ENCODE measurements at regions not wholly inside any gene's neighbourhood (a gene's known extent, or its start where the extent isn't known, plus 50 kb on each side); places are given as distances from the start of the nearest gene placed in this dataset.
"Not testable (repeated sequence)": the region's sequence is repeated elsewhere in the genome, so short reads cannot be mapped to it uniquely, and the experiment has no call there.

DNA sequence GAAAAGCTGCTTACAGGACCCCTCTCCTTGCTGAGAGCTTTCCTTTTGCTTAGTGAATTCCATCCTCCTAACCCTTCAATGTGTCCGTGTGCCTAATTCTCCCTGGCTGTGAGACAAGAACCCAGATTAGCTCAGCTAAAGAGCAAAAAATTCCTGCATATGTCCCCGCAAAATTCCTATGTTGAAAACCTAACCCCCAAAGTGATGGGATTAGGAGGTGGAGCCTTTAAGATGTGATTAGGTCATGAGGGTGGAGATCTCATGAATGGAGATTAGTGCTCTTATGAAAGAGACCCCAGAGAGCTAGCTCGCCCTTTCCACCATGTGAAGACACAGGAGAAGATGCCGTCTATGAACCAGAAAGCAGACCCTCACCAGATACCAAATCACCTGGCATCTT, 503.0 kb upstream of the DIAPH2 start:
- ChIA-PET POLR2A (no interaction called here), CTCF (no interaction called here)
- Mint-ChIP-seq H3K9me3 (ENCODE audit: insufficient read depth) (no peaks in the 10 kb centered on the region), H3K4me3 (no peak overlapping the region), H3K27me3 (ENCODE audit: low read depth) (no peaks in the 10 kb centered on the region), H3K4me1 (ENCODE audit: low read depth) (no peaks in the 10 kb centered on the region), H3K36me3 (ENCODE audit: low read depth) (no peaks in the 10 kb centered on the region), H3K27ac (no peak overlapping the region)
- no peak for ATAC-seq
- DNase-seq = no peak

DNA sequence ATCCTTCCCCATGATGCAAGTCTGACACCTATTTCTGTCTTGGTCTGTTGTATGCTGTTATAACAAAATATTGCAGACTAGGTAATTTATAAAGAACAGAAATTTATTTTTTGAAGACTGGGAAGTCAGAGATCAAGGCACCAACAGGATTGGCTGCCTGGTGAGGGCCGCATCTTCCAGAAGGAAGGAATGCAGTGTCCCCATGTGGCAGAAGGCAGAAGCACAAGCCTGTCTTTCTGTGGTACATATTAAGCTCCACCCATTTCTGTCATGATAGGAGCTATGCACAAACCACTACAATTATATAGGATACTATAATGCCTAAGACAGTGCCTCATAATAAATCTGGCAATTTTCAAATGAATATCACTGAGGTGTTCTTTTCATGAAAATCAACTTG, 502.3 kb upstream of the DIAPH2 start:
- ATAC-seq = no peak
- H3K9me3 Mint-ChIP-seq (ENCODE audit: insufficient read depth) = no peaks in the 10 kb centered on the region
- H3K4me3 Mint-ChIP-seq = no peak overlapping the region
- ChIA-PET CTCF (no interaction called here), POLR2A (no interaction called here)
- H3K27ac Mint-ChIP-seq = no peak overlapping the region
- no peaks in the 10 kb centered on the region for H3K36me3 Mint-ChIP-seq (ENCODE audit: low read depth)
- no peak for DNase-seq
- no peaks in the 10 kb centered on the region for H3K27me3 Mint-ChIP-seq (ENCODE audit: low read depth)
- no peaks in the 10 kb centered on the region for H3K4me1 Mint-ChIP-seq (ENCODE audit: low read depth)

GRCh38 chrX:96183391-96183790, 501.3 kb upstream of the DIAPH2 start:
- Mint-ChIP-seq H3K27ac (no peak overlapping the region), H3K36me3 (ENCODE audit: low read depth) (no peaks in the 10 kb centered on the region), H3K4me1 (ENCODE audit: low read depth) (no peaks in the 10 kb centered on the region), H3K4me3 (no peak overlapping the region), H3K9me3 (ENCODE audit: insufficient read depth) (no peaks in the 10 kb centered on the region), H3K27me3 (ENCODE audit: low read depth) (no peaks in the 10 kb centered on the region)
- no peak for ATAC-seq
- ChIA-PET POLR2A (no interaction called here), CTCF (no interaction called here)
- DNase-seq = no peak

- Mint-ChIP-seq H3K27me3 (ENCODE audit: low read depth) (no peaks in the 10 kb centered on the region), H3K36me3 (ENCODE audit: low read depth) (no peaks in the 10 kb centered on the region), H3K4me1 (ENCODE audit: low read depth) (no peaks in the 10 kb centered on the region), H3K4me3 (no peak overlapping the region), H3K9me3 (ENCODE audit: insufficient read depth) (no peaks in the 10 kb centered on the region), H3K27ac (no peak overlapping the region)
- ChIA-PET CTCF (no interaction called here), POLR2A (no interaction called here)
- ATAC-seq (no peak), DNase-seq (no peak)
Measured at GRCh38 chrX:96183843-96184242, 500.8 kb upstream of the DIAPH2 start.

DNA sequence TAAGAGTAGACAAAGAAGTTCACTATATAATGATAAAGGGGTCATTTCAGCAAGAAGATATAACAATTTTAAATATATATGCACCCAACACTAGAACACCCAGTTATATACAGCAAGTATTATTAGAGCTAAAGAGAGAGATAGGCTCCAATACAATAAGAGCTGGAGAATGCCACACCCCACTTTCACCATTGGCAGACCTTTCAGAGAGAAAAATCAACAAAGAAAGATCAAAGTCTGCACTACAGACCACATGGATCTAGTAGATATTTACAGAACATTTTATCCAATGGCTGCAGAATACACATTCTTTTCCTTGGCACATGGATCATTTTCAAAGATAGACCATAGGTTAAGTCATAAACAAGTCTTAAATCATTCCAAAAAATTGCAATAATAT, 479.7 kb upstream of the DIAPH2 start:
- Mint-ChIP-seq H3K36me3 (ENCODE audit: low read depth) (no peaks in the 10 kb centered on the region), H3K4me1 (ENCODE audit: low read depth) (no peaks in the 10 kb centered on the region), H3K27ac (no peak overlapping the region), H3K9me3 (ENCODE audit: insufficient read depth) (no peaks in the 10 kb centered on the region), H3K27me3 (ENCODE audit: low read depth) (no peaks in the 10 kb centered on the region), H3K4me3 (no peak overlapping the region)
- POLR2A ChIA-PET = no interaction called here
- no peak for DNase-seq
- CTCF ChIA-PET = no interaction called here
- ATAC-seq = no peak

- ATAC-seq (no peak), DNase-seq (no peak)
- CTCF ChIA-PET = no interaction called here
- no peak overlapping the region for H3K4me3 Mint-ChIP-seq
- H3K9me3 Mint-ChIP-seq (ENCODE audit: insufficient read depth) = no peaks in the 10 kb centered on the region
- POLR2A ChIA-PET = no interaction called here
- H3K27ac Mint-ChIP-seq = no peak overlapping the region
- no peaks in the 10 kb centered on the region for H3K4me1 Mint-ChIP-seq (ENCODE audit: low read depth)
- no peaks in the 10 kb centered on the region for H3K27me3 Mint-ChIP-seq (ENCODE audit: low read depth)
- no peaks in the 10 kb centered on the region for H3K36me3 Mint-ChIP-seq (ENCODE audit: low read depth)
Measured at GRCh38 chrX:96211953-96212352, 472.7 kb upstream of the DIAPH2 start.

GRCh38 chrX:96214681-96215080, 470.0 kb upstream of the DIAPH2 start:
- DNase-seq; H3K36me3 Mint-ChIP-seq (ENCODE audit: low read depth); POLR2A ChIA-PET; H3K9me3 Mint-ChIP-seq (ENCODE audit: insufficient read depth); CTCF ChIA-PET; H3K4me1 Mint-ChIP-seq (ENCODE audit: low read depth); H3K4me3 Mint-ChIP-seq; ATAC-seq; H3K27ac Mint-ChIP-seq; H3K27me3 Mint-ChIP-seq (ENCODE audit: low read depth): not testable (repeated sequence)

DNA sequence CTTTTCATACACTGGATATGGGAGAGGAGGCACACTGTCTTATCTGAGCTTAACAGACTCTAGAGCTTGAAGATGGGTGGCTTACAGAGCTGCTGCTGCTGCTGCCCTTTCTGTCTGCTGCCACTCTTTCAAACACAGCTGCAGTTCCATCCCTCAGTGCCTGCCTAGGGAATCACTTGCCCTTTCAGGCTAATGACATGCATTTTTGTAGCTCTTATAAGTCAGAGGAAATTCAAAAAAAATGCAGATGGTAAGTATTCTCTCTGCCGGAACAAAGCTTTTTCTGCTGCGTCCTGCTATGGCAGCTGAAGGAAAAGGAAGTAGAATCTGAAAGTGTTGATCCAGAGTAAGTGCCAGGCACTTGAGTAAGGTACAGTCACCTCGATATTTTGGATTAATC, 460.4 kb upstream of the DIAPH2 start:
- ATAC-seq (no peak), DNase-seq (no peak)
- H3K27me3 Mint-ChIP-seq (ENCODE audit: low read depth) = no peaks in the 10 kb centered on the region
- ChIA-PET POLR2A (no interaction called here), CTCF (no interaction called here)
- H3K9me3 Mint-ChIP-seq (ENCODE audit: insufficient read depth) = no peaks in the 10 kb centered on the region
- no peak overlapping the region for H3K4me3 Mint-ChIP-seq
- H3K27ac Mint-ChIP-seq = no peak overlapping the region
- no peaks in the 10 kb centered on the region for H3K4me1 Mint-ChIP-seq (ENCODE audit: low read depth)
- no peaks in the 10 kb centered on the region for H3K36me3 Mint-ChIP-seq (ENCODE audit: low read depth)

- Mint-ChIP-seq H3K9me3 (ENCODE audit: insufficient read depth) (no peaks in the 10 kb centered on the region), H3K27ac (no peak overlapping the region), H3K4me3 (no peak overlapping the region), H3K27me3 (ENCODE audit: low read depth) (no peaks in the 10 kb centered on the region), H3K4me1 (ENCODE audit: low read depth) (no peaks in the 10 kb centered on the region), H3K36me3 (ENCODE audit: low read depth) (no peaks in the 10 kb centered on the region)
- CTCF ChIA-PET = no interaction called here
- POLR2A ChIA-PET = no interaction called here
- DNase-seq (no peak), ATAC-seq (no peak)
Measured at GRCh38 chrX:96244955-96245354, 439.7 kb upstream of the DIAPH2 start.

DNA sequence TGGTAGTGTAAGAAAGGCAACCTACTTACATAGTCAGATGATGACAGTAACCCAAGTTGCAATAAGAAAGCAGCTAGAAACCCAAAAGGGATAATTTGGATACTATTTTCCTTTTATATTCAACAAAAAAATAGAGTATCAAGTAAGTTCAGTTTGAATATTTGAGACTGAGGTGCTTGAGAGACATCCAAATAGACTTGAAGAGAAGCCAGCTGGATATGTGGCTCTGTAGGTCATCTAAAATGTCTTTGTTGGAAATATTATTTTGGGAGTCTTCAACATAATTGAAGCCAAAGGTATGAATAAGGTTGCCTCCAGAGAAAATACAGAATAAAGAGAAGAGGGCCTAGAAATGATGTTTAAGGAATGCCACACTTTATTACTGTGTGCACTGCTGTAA, 438.2 kb upstream of the DIAPH2 start:
- Mint-ChIP-seq H3K4me1 (ENCODE audit: low read depth) (no peaks in the 10 kb centered on the region), H3K27ac (no peak overlapping the region), H3K9me3 (ENCODE audit: insufficient read depth) (no peaks in the 10 kb centered on the region), H3K27me3 (ENCODE audit: low read depth) (no peaks in the 10 kb centered on the region), H3K4me3 (no peak overlapping the region), H3K36me3 (ENCODE audit: low read depth) (no peaks in the 10 kb centered on the region)
- ChIA-PET CTCF (no interaction called here), POLR2A (no interaction called here)
- ATAC-seq (no peak), DNase-seq (no peak)

All from activated CD8-positive, alpha-beta T cell treated with anti-CD3 and anti-CD28 coated beads, Interleukin-2, amount 10 ng/mL, durations not matched to agents 7 days and 5 days (primary cell).